ENCODE measurements at regions not wholly inside any gene's neighbourhood (a gene's known extent, or its start where the extent isn't known, plus 50 kb on each side); places are given as distances from the start of the nearest gene placed in this dataset.

- Histone ChIP-seq H3K27ac (no peak overlapping the region), H3K36me3 (ENCODE audit: insufficient read depth, low read length) (no peaks in the 10 kb centered on the region), H3K9me3 (ENCODE audit: low read depth, low read length) (no peaks in the 10 kb centered on the region), H3K4me3 (no peak overlapping the region), H3K9ac (ENCODE audit: insufficient read length) (no peak overlapping the region)
- TF ChIP-seq POLR2AphosphoS5 (IDR thresholded peaks at IDR 0.05; ENCODE audit: borderline replicate concordance, low read depth, low read length): no peak
- DNase-seq (ENCODE audit: low read depth, low spot score): no peak
These were observed 354.6 kb downstream of the DDX10 start for GRCh38 chr11:109019342-109019936.

GRCh38 chr11:109023036-109023435 is 358.2 kb downstream of the DDX10 start:
- H3K9me3 ChIP-seq (ENCODE audit: low read depth, low read length): no peaks in the 10 kb centered on the region
- no peak for TF ChIP-seq EZH2 (IDR thresholded peaks at IDR 0.05)
- TF ChIP-seq FOXP2 (optimal IDR thresholded peaks at IDR 0.05; ENCODE audit: control extremely low read depth, extremely low read length, insufficient read depth): no peak
- no peak for TF ChIP-seq POLR2AphosphoS5 (IDR thresholded peaks at IDR 0.05; ENCODE audit: borderline replicate concordance, low read depth, low read length)
- H3K4me3 ChIP-seq: no peak overlapping the region
- H3K9ac ChIP-seq (ENCODE audit: insufficient read length): no peak overlapping the region
- DNase-seq (ENCODE audit: low read depth, low spot score): no peak
- no peak overlapping the region for H3K27ac ChIP-seq
- H3K36me3 ChIP-seq (ENCODE audit: insufficient read depth, low read length): no peaks in the 10 kb centered on the region

GRCh38 chr11:109026891-109027489 is 362.1 kb downstream of the DDX10 start:
- H3K9ac ChIP-seq (ENCODE audit: insufficient read length): no peak overlapping the region
- H3K36me3 ChIP-seq (ENCODE audit: insufficient read depth, low read length): no peaks in the 10 kb centered on the region
- no peak for DNase-seq (ENCODE audit: low read depth, low spot score)
- no peak for TF ChIP-seq EZH2 (IDR thresholded peaks at IDR 0.05)
- no peak for TF ChIP-seq POLR2AphosphoS5 (IDR thresholded peaks at IDR 0.05; ENCODE audit: borderline replicate concordance, low read depth, low read length)
- no peak for TF ChIP-seq FOXP2 (optimal IDR thresholded peaks at IDR 0.05; ENCODE audit: control extremely low read depth, extremely low read length, insufficient read depth)
- H3K27ac ChIP-seq: no peak overlapping the region
- H3K9me3 ChIP-seq (ENCODE audit: low read depth, low read length): no peaks in the 10 kb centered on the region
- no peak overlapping the region for H3K4me3 ChIP-seq

DNA sequence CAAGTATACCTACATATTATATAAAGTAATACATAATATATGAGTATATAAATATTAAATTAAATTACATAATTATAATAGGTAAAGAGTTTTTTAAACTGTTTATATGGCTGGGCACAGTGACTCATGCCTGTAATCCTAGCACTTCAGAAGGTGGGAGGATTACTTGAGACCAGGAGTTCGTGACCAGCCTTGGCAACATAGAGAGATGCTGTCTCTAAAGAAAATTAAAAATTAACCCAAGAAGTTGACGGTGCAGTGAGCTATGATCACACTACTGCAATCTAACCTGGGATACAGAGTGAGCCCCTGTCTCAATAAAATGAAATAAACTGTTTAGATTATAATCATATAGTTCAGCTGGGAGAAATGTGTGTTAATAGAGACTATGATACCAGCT is 363.0 kb downstream of the DDX10 start:
- H3K27ac ChIP-seq: no peak overlapping the region
- H3K36me3 ChIP-seq (ENCODE audit: insufficient read depth, low read length): no peaks in the 10 kb centered on the region
- H3K9ac ChIP-seq (ENCODE audit: insufficient read length): no peak overlapping the region
- TF ChIP-seq POLR2AphosphoS5 (IDR thresholded peaks at IDR 0.05; ENCODE audit: borderline replicate concordance, low read depth, low read length): no peak
- no peak for TF ChIP-seq EZH2 (IDR thresholded peaks at IDR 0.05)
- TF ChIP-seq FOXP2 (optimal IDR thresholded peaks at IDR 0.05; ENCODE audit: control extremely low read depth, extremely low read length, insufficient read depth): no peak
- no peak overlapping the region for H3K4me3 ChIP-seq
- H3K9me3 ChIP-seq (ENCODE audit: low read depth, low read length): no peaks in the 10 kb centered on the region
- DNase-seq (ENCODE audit: low read depth, low spot score): no peak

GRCh38 chr11:109029927-109030326 is 365.1 kb downstream of the DDX10 start:
- Histone ChIP-seq H3K36me3 (ENCODE audit: insufficient read depth, low read length) (no peaks in the 10 kb centered on the region), H3K9ac (ENCODE audit: insufficient read length) (no peak overlapping the region), H3K9me3 (ENCODE audit: low read depth, low read length) (no peaks in the 10 kb centered on the region), H3K4me3 (no peak overlapping the region), H3K27ac (no peak overlapping the region)
- TF ChIP-seq EZH2 (IDR thresholded peaks at IDR 0.05) (no peak), POLR2AphosphoS5 (IDR thresholded peaks at IDR 0.05; ENCODE audit: borderline replicate concordance, low read depth, low read length) (no peak), FOXP2 (optimal IDR thresholded peaks at IDR 0.05; ENCODE audit: control extremely low read depth, extremely low read length, insufficient read depth) (no peak)
- no peak for DNase-seq (ENCODE audit: low read depth, low spot score)

GRCh38 chr11:109033627-109034338 is 368.9 kb downstream of the DDX10 start:
- DNase-seq (ENCODE audit: low read depth, low spot score): no peak

GRCh38 chr11:109034339-109034696 is 369.4 kb downstream of the DDX10 start:
- DNase-seq (ENCODE audit: low read depth, low spot score): no peak
- no peak overlapping the region for H3K4me3 ChIP-seq
- H3K36me3 ChIP-seq (ENCODE audit: insufficient read depth, low read length): no peaks in the 10 kb centered on the region
- H3K27ac ChIP-seq: no peak overlapping the region
- no peak overlapping the region for H3K9ac ChIP-seq (ENCODE audit: insufficient read length)
- TF ChIP-seq EZH2 (IDR thresholded peaks at IDR 0.05) (no peak), POLR2AphosphoS5 (IDR thresholded peaks at IDR 0.05; ENCODE audit: borderline replicate concordance, low read depth, low read length) (no peak), FOXP2 (optimal IDR thresholded peaks at IDR 0.05; ENCODE audit: control extremely low read depth, extremely low read length, insufficient read depth) (no peak)
- no peaks in the 10 kb centered on the region for H3K9me3 ChIP-seq (ENCODE audit: low read depth, low read length)

More at GRCh38 chr11:109033627-109034338, 368.9 kb downstream of the DDX10 start:
- H3K9me3 ChIP-seq (ENCODE audit: low read depth, low read length): no peaks in the 10 kb centered on the region
- no peak overlapping the region for H3K4me3 ChIP-seq
- H3K9ac ChIP-seq (ENCODE audit: insufficient read length): no peak overlapping the region
- TF ChIP-seq POLR2AphosphoS5 (IDR thresholded peaks at IDR 0.05; ENCODE audit: borderline replicate concordance, low read depth, low read length): no peak
- TF ChIP-seq FOXP2 (optimal IDR thresholded peaks at IDR 0.05; ENCODE audit: control extremely low read depth, extremely low read length, insufficient read depth): no peak
- TF ChIP-seq EZH2 (IDR thresholded peaks at IDR 0.05): no peak
- H3K36me3 ChIP-seq (ENCODE audit: insufficient read depth, low read length): no peaks in the 10 kb centered on the region
- H3K27ac ChIP-seq: no peak overlapping the region

DNA sequence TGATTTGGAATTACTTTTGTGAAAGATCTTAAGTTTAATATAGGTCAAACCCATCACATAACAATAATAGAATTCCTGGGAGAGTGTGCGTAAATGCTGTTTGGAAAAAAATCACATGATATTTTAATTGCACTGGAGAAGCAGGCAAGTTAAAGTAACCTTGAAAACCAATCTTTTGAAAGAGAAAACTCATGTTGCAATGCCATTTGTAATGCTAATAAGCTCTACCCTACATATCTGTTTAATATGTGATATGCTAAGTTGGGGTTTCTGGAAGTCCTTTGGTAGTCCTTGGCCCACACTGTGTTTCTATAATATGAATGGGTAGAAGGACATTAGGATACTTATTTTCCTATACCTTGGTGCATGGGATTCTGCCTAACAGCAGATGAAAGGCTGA is 370.4 kb downstream of the DDX10 start:
- Histone ChIP-seq H3K4me3 (no peak overlapping the region), H3K36me3 (ENCODE audit: insufficient read depth, low read length) (no peaks in the 10 kb centered on the region), H3K27ac (no peak overlapping the region), H3K9ac (ENCODE audit: insufficient read length) (no peak overlapping the region), H3K9me3 (ENCODE audit: low read depth, low read length) (no peaks in the 10 kb centered on the region)
- TF ChIP-seq EZH2 (IDR thresholded peaks at IDR 0.05) (no peak), POLR2AphosphoS5 (IDR thresholded peaks at IDR 0.05; ENCODE audit: borderline replicate concordance, low read depth, low read length) (no peak), FOXP2 (optimal IDR thresholded peaks at IDR 0.05; ENCODE audit: control extremely low read depth, extremely low read length, insufficient read depth) (no peak)
- peak; percentile 14 for DNase-seq (ENCODE audit: low read depth, low spot score)

All from SK-N-MC (cell line).